ENCODE measurements at regions not wholly inside any gene's neighbourhood (a gene's known extent, or its start where the extent isn't known, plus 50 kb on each side); places are given as distances from the start of the nearest gene placed in this dataset.

DNA sequence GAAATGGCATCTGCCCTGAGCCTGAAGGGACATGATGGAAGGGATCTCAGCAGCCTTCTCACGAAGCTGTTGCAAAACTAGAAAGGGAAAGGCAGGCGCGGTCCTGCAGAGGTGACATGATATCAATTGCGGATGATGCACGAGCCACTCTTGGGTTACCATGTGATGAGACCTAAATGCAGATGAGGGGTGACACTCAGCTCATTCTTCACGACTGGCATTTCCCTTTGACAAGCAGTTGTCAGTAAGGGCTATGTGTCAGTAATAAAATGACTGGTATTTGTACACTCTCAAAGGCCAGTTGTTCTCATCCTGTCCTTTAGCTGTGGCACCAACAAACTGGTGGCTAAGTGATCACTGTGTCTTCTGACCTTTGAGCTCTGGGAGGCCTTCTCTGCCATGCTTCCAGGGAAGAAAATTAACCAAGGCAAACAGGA is 273.6 kb downstream of the ETAA1 start (continued):
- TF ChIP-seq, protein P1, sequence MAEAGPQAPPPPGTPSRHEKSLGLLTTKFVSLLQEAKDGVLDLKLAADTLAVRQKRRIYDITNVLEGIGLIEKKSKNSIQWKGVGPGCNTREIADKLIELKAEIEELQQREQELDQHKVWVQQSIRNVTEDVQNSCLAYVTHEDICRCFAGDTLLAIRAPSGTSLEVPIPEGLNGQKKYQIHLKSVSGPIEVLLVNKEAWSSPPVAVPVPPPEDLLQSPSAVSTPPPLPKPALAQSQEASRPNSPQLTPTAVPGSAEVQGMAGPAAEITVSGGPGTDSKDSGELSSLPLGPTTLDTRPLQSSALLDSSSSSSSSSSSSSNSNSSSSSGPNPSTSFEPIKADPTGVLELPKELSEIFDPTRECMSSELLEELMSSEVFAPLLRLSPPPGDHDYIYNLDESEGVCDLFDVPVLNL (CRISPR knock-in tag; IDR thresholded peaks at IDR 0.05; ENCODE audit: borderline replicate concordance, low read depth): no peak
- TF ChIP-seq ZNF425 (CRISPR knock-in tag; conservative IDR thresholded peaks at IDR 0.05): no peak
- TF ChIP-seq ZBTB43 (CRISPR knock-in tag; IDR thresholded peaks at IDR 0.05): no peak

DNA sequence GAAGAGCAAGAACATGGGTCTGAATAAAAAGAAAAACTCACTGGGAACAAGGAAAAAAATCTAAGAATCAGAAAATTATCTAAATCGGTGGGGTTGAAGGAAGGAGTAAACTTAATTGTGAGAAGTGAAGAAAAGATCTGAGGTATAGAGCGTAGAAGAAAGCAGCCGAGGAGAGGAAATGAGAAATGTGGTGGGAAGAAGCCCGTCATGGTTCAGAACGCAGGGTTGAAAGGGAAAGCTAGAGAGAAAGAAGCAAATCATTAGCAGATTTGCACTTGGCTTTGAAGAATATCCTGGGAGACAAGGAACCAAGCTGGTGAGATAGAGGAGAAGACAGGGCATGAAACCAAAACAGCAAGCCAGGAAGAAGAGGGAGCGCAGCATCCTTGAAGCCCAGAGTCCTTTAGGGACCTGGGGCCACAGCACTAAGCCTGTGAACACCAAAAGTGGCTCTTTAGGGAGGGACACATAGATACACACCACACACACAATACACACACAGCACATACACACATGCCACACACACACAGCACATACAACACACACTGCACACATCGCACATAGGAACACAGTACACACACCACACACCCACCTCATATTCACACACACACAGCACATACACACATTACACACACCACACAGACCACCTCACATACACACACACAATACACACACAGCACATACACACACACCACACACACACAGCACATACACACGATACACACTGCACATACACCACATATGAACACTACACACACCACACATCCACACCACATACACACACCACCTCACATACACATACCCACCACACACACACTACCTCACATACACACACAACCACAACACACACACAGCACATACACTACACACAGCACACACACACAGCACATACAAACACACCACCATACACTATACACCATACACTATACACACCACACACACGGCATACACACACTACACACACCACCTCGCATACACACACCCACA is 274.6 kb downstream of the ETAA1 start:
- H3K4me3 Mint-ChIP-seq: no peak overlapping the region
- no peaks in the 10 kb centered on the region for H3K27me3 Mint-ChIP-seq (ENCODE audit: low read depth)
- peak; percentile 46; the same call in 1 of the 2 replicates for TF ChIP-seq NFE2L1 (CRISPR knock-in tag; IDR thresholded peaks at IDR 0.05)
- no peak for TF ChIP-seq ZNF423 (CRISPR knock-in tag; IDR thresholded peaks at IDR 0.05)
- DNase-seq (ENCODE audit: low spot score): no peak
- ChIA-PET CTCF (no interaction called here), POLR2A (no interaction called here)
- H3K9me3 Mint-ChIP-seq: no peaks in the 10 kb centered on the region
- no peaks in the 10 kb centered on the region for H3K36me3 Mint-ChIP-seq
- ATAC-seq: no peak
- H3K27ac Mint-ChIP-seq: no peak overlapping the region
- no peaks in the 10 kb centered on the region for H3K4me1 Mint-ChIP-seq

DNA sequence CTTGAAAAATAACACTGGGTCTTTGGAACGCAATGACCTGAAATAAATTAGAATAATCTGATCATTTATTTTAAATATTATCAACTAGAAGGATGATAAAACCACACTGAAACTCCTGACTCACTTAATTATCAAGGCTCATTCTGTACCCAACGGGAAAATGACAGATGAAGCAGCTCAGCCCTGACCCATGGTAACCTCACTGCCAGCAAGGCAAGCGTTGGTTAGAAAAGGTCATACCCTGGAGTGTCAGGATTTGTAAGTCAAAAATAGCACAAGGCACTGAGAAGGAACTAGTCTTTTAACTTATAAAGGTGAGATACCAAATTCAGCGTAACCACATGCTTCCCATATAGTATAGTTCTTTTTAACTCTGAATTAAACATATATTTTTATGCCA is 277.5 kb downstream of the ETAA1 start:
- Mint-ChIP-seq H3K27ac (no peak overlapping the region), H3K9me3 (no peaks in the 10 kb centered on the region), H3K36me3 (no peaks in the 10 kb centered on the region), H3K4me3 (no peak overlapping the region), H3K4me1 (no peaks in the 10 kb centered on the region), H3K27me3 (ENCODE audit: low read depth) (no peaks in the 10 kb centered on the region)
- no peak for TF ChIP-seq MXD4 (CRISPR knock-in tag; IDR thresholded peaks at IDR 0.05; ENCODE audit: borderline replicate concordance)
- no peak for TF ChIP-seq RORB (CRISPR knock-in tag; IDR thresholded peaks at IDR 0.05)
- TF ChIP-seq ZNF121 (CRISPR knock-in tag; IDR thresholded peaks at IDR 0.05): no peak
- TF ChIP-seq ZBTB21 (CRISPR knock-in tag; IDR thresholded peaks at IDR 0.05; ENCODE audit: borderline replicate concordance): no peak
- CTCF ChIA-PET: no interaction called here
- ATAC-seq (no peak), DNase-seq (ENCODE audit: low spot score) (no peak)
- POLR2A ChIA-PET: no interaction called here

- no peak overlapping the region for H3K27ac Mint-ChIP-seq
- no peak overlapping the region for H3K4me3 Mint-ChIP-seq
- H3K4me1 Mint-ChIP-seq: no peaks in the 10 kb centered on the region
- peaks cover 2% of the 10 kb centered on the region; the same call in 1 of the 2 replicates for H3K27me3 Mint-ChIP-seq (ENCODE audit: low read depth)
- ChIA-PET POLR2A (no interaction called here), CTCF (no interaction called here)
- ATAC-seq (no peak), DNase-seq (ENCODE audit: low spot score) (no peak)
- no peaks in the 10 kb centered on the region for H3K9me3 Mint-ChIP-seq
- TF ChIP-seq PRDM15 (CRISPR knock-in tag; IDR thresholded peaks at IDR 0.05): no peak
- no peaks in the 10 kb centered on the region for H3K36me3 Mint-ChIP-seq
Observed at GRCh38 chr2:67684991-67685390, 287.9 kb downstream of the ETAA1 start.
